ENCODE measurements at regions not wholly inside any gene's neighbourhood (a gene's known extent, or its start where the extent isn't known, plus 50 kb on each side); places are given as distances from the start of the nearest gene placed in this dataset.
"Not testable (repeated sequence)": the region's sequence is repeated elsewhere in the genome, so short reads cannot be mapped to it uniquely, and the experiment has no call there.

DNA sequence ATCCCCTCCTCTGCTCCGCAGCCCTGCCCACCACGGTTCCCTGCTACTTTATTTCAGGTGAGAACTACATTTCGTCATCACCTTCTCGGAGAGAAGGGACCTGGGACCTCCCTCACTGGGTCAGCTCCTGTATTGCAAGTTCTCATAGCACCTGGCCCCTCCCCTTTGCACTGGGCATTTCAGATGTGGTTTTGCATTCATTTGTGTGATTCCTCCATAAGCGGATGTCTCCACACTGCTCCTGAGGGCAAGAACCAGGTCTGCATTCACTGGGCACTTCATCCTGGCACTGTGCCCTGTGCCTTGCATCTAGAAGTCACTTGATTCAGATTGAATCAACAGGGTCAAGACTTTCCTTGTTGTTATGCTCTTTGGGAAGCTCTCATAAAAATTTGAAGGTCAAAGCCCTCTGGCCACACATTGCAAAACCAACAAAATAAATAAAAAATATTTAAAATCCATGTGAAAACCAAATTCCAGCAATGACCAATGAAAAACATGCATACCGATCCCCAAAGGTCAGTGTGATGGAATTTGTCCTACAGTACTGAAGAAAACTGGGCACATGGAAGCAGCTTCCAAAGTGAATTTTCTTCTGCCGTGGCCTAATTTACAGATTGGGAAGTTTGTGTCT lies 89.1 kb upstream of the F13A1 start:
- no peak for ATAC-seq
- intact Hi-C loops (cut with DNase I): no loop called here
- DNase-seq (ENCODE audit: low spot score): no peak

- DNase-seq (ENCODE audit: low spot score) (no peak), ATAC-seq (no peak)
- intact Hi-C loops (cut with DNase I): no loop called here
Measured at GRCh38 chr6:6411115-6411514, 90.7 kb upstream of the F13A1 start.

DNA sequence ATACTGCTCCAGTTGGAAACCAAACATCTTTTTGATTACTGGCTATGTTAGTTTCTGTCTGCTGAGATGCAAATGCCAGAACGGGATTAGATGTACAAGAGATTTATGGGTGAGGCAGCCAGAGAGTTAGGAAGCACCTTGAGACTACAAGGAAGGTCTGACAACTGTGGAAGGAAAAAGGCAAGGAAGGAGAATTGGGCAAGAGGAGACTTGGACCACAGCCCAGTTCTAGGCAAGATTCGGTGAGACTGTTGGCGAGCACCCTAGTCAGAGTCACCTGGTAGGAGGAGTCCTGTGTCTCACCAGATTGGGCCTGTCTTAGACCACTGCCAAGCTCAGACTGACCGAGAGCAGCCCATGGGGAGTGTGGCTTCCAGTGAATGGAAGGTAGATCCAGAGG lies 91.8 kb upstream of the F13A1 start:
- intact Hi-C loops (cut with DNase I): no loop called here
- DNase-seq (ENCODE audit: low spot score): no peak
- no peak for ATAC-seq

GRCh38 chr6:6412700-6413099 lies 92.2 kb upstream of the F13A1 start:
- intact Hi-C loops (cut with DNase I): no loop called here
- ATAC-seq: no peak
- DNase-seq (ENCODE audit: low spot score): no peak

DNA sequence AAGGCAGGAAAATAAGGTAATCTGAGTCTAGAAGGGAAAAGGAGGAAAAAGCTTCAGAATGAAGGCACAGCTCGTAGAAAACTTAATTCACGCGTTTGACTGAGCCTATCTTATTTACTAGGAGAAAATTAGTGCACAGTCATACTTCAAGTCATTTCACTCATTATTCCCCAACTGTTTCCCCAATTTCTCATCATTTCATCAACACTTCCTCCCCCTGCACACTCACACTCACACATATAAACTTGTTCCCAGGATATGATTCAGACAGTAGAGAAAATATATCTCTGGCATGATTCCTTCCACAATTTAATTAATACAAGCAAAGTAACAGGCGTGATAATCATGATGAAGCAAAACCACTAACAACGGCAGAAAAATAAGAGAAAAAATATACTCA lies 94.5 kb upstream of the F13A1 start:
- intact Hi-C loops (cut with DNase I): no loop called here
- DNase-seq (ENCODE audit: low spot score) (no peak), ATAC-seq (no peak)

- intact Hi-C loops (cut with DNase I): no loop called here
Measured at GRCh38 chr6:6417475-6417874, 97.0 kb upstream of the F13A1 start.

DNA sequence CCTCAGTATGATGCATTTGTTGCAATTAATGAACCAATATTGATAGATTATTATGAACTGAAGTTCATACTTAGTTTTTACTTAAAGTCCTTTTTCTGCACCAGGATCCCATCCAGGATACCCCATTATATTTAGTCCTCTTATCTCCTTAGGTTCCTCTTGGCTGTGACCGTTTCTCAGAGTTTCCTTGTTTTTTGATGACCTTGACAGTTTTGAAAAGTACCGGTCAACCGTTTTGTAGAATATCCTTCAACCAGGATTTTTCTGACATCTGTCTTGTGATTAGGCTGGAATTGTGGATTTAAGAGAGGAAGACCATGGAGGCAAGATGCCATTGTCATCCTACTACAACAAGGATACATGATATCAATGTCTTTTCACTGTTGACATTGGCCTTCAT lies 98.0 kb upstream of the F13A1 start:
- ATAC-seq (no peak), DNase-seq (ENCODE audit: low spot score) (no peak)
- intact Hi-C loops (cut with DNase I): no loop called here

More at GRCh38 chr6:6417475-6417874, 97.0 kb upstream of the F13A1 start:
- ATAC-seq (no peak), DNase-seq (ENCODE audit: low spot score) (no peak)

- intact Hi-C loops (cut with DNase I): no loop called here
- no peak for ATAC-seq
- DNase-seq (ENCODE audit: low spot score): no peak
Measured at GRCh38 chr6:6420107-6420506, 99.6 kb upstream of the F13A1 start.

- no peak for DNase-seq (ENCODE audit: low spot score)
- intact Hi-C loops (cut with DNase I): no loop called here
- no peak for ATAC-seq
Measured at GRCh38 chr6:6434151-6434550, 113.7 kb upstream of the F13A1 start.

- intact Hi-C loops (cut with DNase I): no loop called here
- no peak for ATAC-seq
- no peak for DNase-seq (ENCODE audit: low spot score)
Measured at GRCh38 chr6:6434723-6435122, 114.3 kb upstream of the F13A1 start.

GRCh38 chr6:6436366-6436765 lies 115.9 kb upstream of the F13A1 start:
- intact Hi-C loops (cut with DNase I): no loop called here
- ATAC-seq: no peak
- no peak for DNase-seq (ENCODE audit: low spot score)

- intact Hi-C loops (cut with DNase I): no loop called here
- ATAC-seq (no peak), DNase-seq (ENCODE audit: low spot score) (no peak)
Measured at GRCh38 chr6:6436946-6437345, 116.5 kb upstream of the F13A1 start.

- no peak for DNase-seq (ENCODE audit: low spot score)
- intact Hi-C loops (cut with DNase I): no loop called here
- ATAC-seq: no peak
Measured at GRCh38 chr6:6438286-6438685, 117.8 kb upstream of the F13A1 start.

GRCh38 chr6:6439778-6440177 lies 119.3 kb upstream of the F13A1 start:
- intact Hi-C loops (cut with DNase I): no loop called here
- ATAC-seq: no peak
- DNase-seq (ENCODE audit: low spot score): no peak

DNA sequence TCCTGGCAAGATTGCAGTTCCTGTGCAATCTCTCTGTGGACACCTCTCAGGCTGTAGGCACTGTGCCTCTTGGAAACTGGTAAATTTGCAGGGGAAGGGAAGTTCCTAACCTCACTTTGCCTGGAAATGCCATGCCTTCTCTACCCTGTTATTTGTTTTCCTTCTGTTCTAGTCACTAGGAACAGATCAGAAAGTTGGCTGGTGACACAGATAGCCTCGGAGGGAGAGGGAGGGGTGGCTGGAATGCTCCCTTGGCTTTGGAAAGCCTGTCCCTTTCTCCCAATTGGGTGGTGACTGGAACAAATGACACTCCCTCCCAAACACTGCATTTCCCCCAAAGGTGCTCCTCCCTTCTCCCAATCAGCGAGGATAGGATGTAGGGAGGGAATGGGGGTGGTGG lies 131.5 kb upstream of the F13A1 start:
- intact Hi-C loops (cut with DNase I): no loop called here

DNA sequence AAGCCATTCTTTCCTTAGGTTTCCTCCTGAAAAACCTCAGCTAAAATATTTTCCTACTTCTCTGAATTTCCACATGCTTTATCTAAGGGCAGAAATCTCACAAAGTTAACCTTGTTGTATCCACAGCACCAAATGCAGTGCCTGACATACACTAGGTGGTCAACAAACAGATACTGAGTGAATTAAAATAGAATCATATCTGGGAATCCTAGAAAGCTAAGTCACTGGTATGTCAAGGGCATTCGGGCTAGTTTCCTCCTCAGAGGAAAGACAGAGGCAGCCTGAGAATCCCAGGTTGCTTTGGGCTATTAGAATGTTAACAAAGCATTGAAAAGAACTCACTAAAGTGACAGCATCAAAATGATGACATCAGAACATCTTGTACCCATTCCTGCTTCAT lies 132.7 kb upstream of the F13A1 start:
- DNase-seq (ENCODE audit: low spot score): no peak
- no peak for ATAC-seq
- intact Hi-C loops (cut with DNase I): no loop called here

More for the DNA sequence above, 131.5 kb upstream of the F13A1 start:
- DNase-seq (ENCODE audit: low spot score): no peak
- no peak for ATAC-seq

GRCh38 chr6:6455272-6455671 lies 133.2 kb upstream of the LY86 start:
- no peak for DNase-seq (ENCODE audit: low spot score)
- intact Hi-C loops (cut with DNase I): no loop called here
- no peak for ATAC-seq

GRCh38 chr6:6458172-6458571 lies 130.3 kb upstream of the LY86 start:
- ATAC-seq (no peak), DNase-seq (ENCODE audit: low spot score) (no peak)
- intact Hi-C loops (cut with DNase I): no loop called here

- ATAC-seq; intact Hi-C loops (cut with DNase I); DNase-seq (ENCODE audit: low spot score): not testable (repeated sequence)
Measured at GRCh38 chr6:6459963-6460362, 128.6 kb upstream of the LY86 start.

DNA sequence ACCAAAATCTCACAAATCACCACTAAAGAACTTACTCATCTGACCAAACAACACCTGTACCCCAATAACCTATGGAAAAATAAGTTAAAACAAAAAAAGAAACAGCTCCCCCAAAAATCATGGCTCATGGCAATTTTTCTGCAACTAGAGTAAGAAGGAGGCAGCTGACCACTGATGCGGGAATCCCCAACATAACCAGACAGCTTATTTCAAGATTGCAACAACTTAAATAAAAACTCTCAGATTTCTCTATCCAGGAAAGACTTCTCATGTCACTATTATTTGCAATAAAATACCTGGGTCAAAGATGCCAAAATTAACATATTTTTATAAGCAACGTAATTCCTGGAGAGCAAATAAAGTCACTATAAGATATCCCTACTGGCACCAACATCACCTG lies 128.1 kb upstream of the LY86 start:
- DNase-seq (ENCODE audit: low spot score) (no peak), ATAC-seq (no peak)
- intact Hi-C loops (cut with DNase I): no loop called here

DNA sequence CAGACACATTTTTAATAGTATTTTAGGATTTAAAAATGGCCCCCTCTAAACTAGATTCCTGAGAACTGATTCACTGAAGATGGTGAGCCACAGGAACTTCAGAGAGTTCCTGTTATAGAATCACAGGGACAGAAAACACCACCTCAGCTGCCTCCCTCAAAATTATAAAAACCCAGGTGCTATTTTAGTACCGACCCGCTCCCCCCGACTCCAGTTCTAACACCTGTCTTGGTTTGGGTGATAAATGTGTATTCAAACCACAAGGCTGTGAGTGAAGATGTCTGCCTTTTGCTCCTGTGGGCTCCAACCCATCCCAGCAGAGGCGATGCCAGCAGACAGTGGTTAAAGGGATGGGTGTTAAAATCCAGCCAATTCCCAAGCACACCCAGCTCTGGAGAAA lies 127.4 kb upstream of the LY86 start:
- intact Hi-C loops (cut with DNase I): no loop called here
- ATAC-seq (no peak), DNase-seq (ENCODE audit: low spot score) (no peak)
